DOHH2 (cell line): ENCODE measurements at regions not wholly inside any gene's neighbourhood (a gene's known extent, or its start where the extent isn't known, plus 50 kb on each side); places are given as distances from the start of the nearest gene placed in this dataset.

Experiments
- H3F3A ChIP-seq: fragments of 200-600 bp; sonication (generic), shearing (Covaris generic); 2 replicates; pipeline ENCODE4 v1.6.0; 2016; ENCODE audit warnings: antibody characterized with exemption, mild to moderate bottlenecking; ENCODE audit not compliant: control insufficient read depth, insufficient read depth
- H3K27ac ChIP-seq: fragments of 200-600 bp; sonication (generic); 2 replicates; pipeline ENCODE4 v1.5.1; 2014; ENCODE audit warnings: low read depth, mild to moderate bottlenecking, low read length, moderate library complexity
- H3K27me3 ChIP-seq: fragments of 200-600 bp; sonication (generic); 2 replicates; pipeline ENCODE4 v1.6.1; 2014; ENCODE audit warnings: mild to moderate bottlenecking, low read length, mixed read lengths; ENCODE audit not compliant: control insufficient read depth
- H3K36me3 ChIP-seq: fragments of 200-600 bp; sonication (generic); 2 replicates; pipeline ENCODE4 v1.6.1; 2014; ENCODE audit warnings: mild to moderate bottlenecking, low read length, moderate library complexity, mixed read lengths; ENCODE audit not compliant: control insufficient read depth
- H3K4me1 ChIP-seq: fragments of 200-600 bp; sonication (generic); 2 replicates; pipeline ENCODE4 v1.6.1; 2014; ENCODE audit warnings: mild to moderate bottlenecking, low read length, mixed read lengths; ENCODE audit not compliant: control insufficient read depth
- H3K4me2 ChIP-seq: fragments of 200-600 bp; sonication (generic); 2 replicates; pipeline ENCODE4 v1.6.0; 2014; ENCODE audit warnings: mild to moderate bottlenecking, low read length, moderate library complexity
- H3K4me3 ChIP-seq: fragments of 200-600 bp; sonication (generic); 2 replicates; pipeline ENCODE4 v1.5.1; 2014; ENCODE audit warnings: mild to moderate bottlenecking, low read length, mixed read lengths
- H3K79me2 ChIP-seq: fragments of 200-600 bp; sonication (generic); 2 replicates; pipeline ENCODE4 v1.6.1; 2014; ENCODE audit warnings: mild to moderate bottlenecking, low read length, mixed read lengths; ENCODE audit not compliant: control insufficient read depth
- H3K9me2 ChIP-seq: fragments of 200-600 bp; sonication (generic); replicated peaks from 2 replicates; pipeline ENCODE4 v1.6.1; 2014; ENCODE audit warnings: mild to moderate bottlenecking, low read length, mixed read lengths; ENCODE audit not compliant: control insufficient read depth
- H3K9me3 ChIP-seq: fragments of 200-600 bp; sonication (generic); 2 replicates; pipeline ENCODE4 v1.6.1; 2014; ENCODE audit warnings: antibody characterized with exemption, low read length, mixed read lengths; ENCODE audit not compliant: control insufficient read depth, insufficient read depth
- H4K20me1 ChIP-seq: fragments of 200-600 bp; sonication (generic); 2 replicates; pipeline ENCODE4 v1.6.0; 2014; ENCODE audit warnings: low read depth, mild to moderate bottlenecking, antibody characterized with exemption, low read length, moderate library complexity; ENCODE audit not compliant: control insufficient read depth, insufficient read depth
- EZH2phosphoT487 ChIP-seq: fragments of 200-600 bp; sonication (generic); IDR thresholded peaks from 2 replicates; pipeline ENCODE4 v1.6.1; 2017; ENCODE audit warnings: borderline replicate concordance, mild to moderate bottlenecking, antibody characterized with exemption, low read length, moderate library complexity, mixed read lengths
- TF ChIP-seq, protein P1 (sequence below): fragments of 200-600 bp; sonication (generic); IDR thresholded peaks from one replicate; pipeline ENCODE4 v1.5.1; 2014; ENCODE audit warnings: antibody characterized with exemption, mild to moderate bottlenecking, low read depth, low read length; ENCODE audit not compliant: poor library complexity, severe bottlenecking

- no peak overlapping the region for H3K4me2 ChIP-seq
Observed at GRCh38 chr7:22579961-22580360, 80.0 kb upstream of the STEAP1B start.

GRCh38 chr7:22578007-22578733, 78.2 kb upstream of the STEAP1B start:
- H3K27ac ChIP-seq: no peak overlapping the region
- H3F3A ChIP-seq: no peaks in the 10 kb centered on the region
- no peaks in the 10 kb centered on the region for H3K9me3 ChIP-seq
- no peaks in the 10 kb centered on the region for H3K4me1 ChIP-seq
- no peak overlapping the region for H3K4me2 ChIP-seq
- peaks cover 29% of the 10 kb centered on the region for H3K27me3 ChIP-seq
- TF ChIP-seq, protein P1, sequence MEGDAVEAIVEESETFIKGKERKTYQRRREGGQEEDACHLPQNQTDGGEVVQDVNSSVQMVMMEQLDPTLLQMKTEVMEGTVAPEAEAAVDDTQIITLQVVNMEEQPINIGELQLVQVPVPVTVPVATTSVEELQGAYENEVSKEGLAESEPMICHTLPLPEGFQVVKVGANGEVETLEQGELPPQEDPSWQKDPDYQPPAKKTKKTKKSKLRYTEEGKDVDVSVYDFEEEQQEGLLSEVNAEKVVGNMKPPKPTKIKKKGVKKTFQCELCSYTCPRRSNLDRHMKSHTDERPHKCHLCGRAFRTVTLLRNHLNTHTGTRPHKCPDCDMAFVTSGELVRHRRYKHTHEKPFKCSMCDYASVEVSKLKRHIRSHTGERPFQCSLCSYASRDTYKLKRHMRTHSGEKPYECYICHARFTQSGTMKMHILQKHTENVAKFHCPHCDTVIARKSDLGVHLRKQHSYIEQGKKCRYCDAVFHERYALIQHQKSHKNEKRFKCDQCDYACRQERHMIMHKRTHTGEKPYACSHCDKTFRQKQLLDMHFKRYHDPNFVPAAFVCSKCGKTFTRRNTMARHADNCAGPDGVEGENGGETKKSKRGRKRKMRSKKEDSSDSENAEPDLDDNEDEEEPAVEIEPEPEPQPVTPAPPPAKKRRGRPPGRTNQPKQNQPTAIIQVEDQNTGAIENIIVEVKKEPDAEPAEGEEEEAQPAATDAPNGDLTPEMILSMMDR: no peak
- TF ChIP-seq EZH2phosphoT487: no peak
- H3K36me3 ChIP-seq: no peaks in the 10 kb centered on the region
- no peaks in the 10 kb centered on the region for H3K9me2 ChIP-seq
- no peaks in the 10 kb centered on the region for H4K20me1 ChIP-seq
- no peak overlapping the region for H3K4me3 ChIP-seq
- H3K79me2 ChIP-seq: no peaks in the 10 kb centered on the region

More at GRCh38 chr7:22579961-22580360, 80.0 kb upstream of the STEAP1B start:
- Histone ChIP-seq H3K27ac (no peak overlapping the region), H3K79me2 (no peaks in the 10 kb centered on the region), H3K4me3 (no peak overlapping the region), H3K36me3 (no peaks in the 10 kb centered on the region), H3K27me3 (peaks cover 37% of the 10 kb centered on the region), H3K9me3 (no peaks in the 10 kb centered on the region), H3K4me1 (peaks cover 7% of the 10 kb centered on the region), H4K20me1 (no peaks in the 10 kb centered on the region), H3F3A (no peaks in the 10 kb centered on the region), H3K9me2 (no peaks in the 10 kb centered on the region)
- no peak for TF ChIP-seq EZH2phosphoT487
- TF ChIP-seq, protein P1: no peak

DNA sequence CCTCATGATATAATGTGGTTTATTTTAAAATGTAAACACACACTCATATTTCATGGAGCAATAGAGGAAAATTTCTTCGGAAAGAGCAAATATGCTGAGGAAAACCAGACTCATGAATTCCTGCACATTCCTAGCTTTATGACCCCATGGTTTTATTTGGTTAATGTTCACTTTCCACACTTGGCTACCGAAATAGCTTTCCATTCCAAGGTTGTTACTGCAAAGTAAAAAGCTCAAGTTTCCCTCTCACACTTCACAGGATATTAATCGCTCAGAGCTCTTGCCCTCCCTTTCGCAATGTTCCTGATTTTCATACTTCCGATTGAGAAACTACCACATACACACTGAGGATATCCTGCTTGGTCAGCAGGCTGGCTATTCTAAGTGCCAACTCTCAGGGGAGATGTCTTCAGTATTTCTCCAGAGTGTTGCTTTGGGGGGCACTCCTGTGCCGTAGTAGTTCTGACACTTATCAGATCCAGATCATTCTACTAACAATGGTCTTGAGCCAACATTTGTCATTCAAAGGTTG, 77.5 kb upstream of the STEAP1B start:
- H3K4me2 ChIP-seq: no peak overlapping the region
- TF ChIP-seq EZH2phosphoT487: no peak
- TF ChIP-seq, protein P1: no peak
- H3K4me3 ChIP-seq: no peak overlapping the region

More for the DNA sequence above, 77.5 kb upstream of the STEAP1B start:
- no peaks in the 10 kb centered on the region for H3K9me2 ChIP-seq
- H3K9me3 ChIP-seq: no peaks in the 10 kb centered on the region
- no peak overlapping the region for H3K27ac ChIP-seq
- H3K36me3 ChIP-seq: no peaks in the 10 kb centered on the region
- H3K4me1 ChIP-seq: no peaks in the 10 kb centered on the region
- no peaks in the 10 kb centered on the region for H3K79me2 ChIP-seq
- peaks cover 33% of the 10 kb centered on the region for H3K27me3 ChIP-seq
- no peaks in the 10 kb centered on the region for H3F3A ChIP-seq
- H4K20me1 ChIP-seq: no peaks in the 10 kb centered on the region
